Hematopoietic multipotent progenitor cell treated with erythropoietin and hydrocortisone succinate and interleukin-3 and kit ligand, for 15 days (in vitro differentiated cells): ENCODE measurements at regions not wholly inside any gene's neighbourhood (a gene's known extent, or its start where the extent isn't known, plus 50 kb on each side); places are given as distances from the start of the nearest gene placed in this dataset.

Experiments
- DNase-seq: peaks from one replicate; pipeline ENCODE4 v3.0.0-alpha.2; 2015; ENCODE audit warnings: low spot score

- no peak for DNase-seq
Observed at GRCh38 chr17:33352526-33352925, 59.4 kb upstream of the ASIC2 start.

- no peak for DNase-seq
Observed at GRCh38 chr17:33356266-33356665, 63.2 kb upstream of the ASIC2 start.

- no peak for DNase-seq
Observed at GRCh38 chr17:33363475-33363874, 70.4 kb upstream of the ASIC2 start.

GRCh38 chr17:33366960-33367359 is 73.9 kb upstream of the ASIC2 start:
- no peak for DNase-seq

- DNase-seq = no peak
Observed at GRCh38 chr17:33369149-33369548, 76.1 kb upstream of the ASIC2 start.

GRCh38 chr17:33369876-33370275 is 76.8 kb upstream of the ASIC2 start:
- DNase-seq = no peak

GRCh38 chr17:33370401-33370800 is 77.3 kb upstream of the ASIC2 start:
- DNase-seq = no peak

GRCh38 chr17:33371377-33371776 is 78.3 kb upstream of the ASIC2 start:
- DNase-seq = no peak

GRCh38 chr17:33373273-33373672 is 80.2 kb upstream of the ASIC2 start:
- no peak for DNase-seq

GRCh38 chr17:33375103-33375502 is 82.0 kb upstream of the ASIC2 start:
- no peak for DNase-seq

GRCh38 chr17:33375783-33376182 is 82.7 kb upstream of the ASIC2 start:
- no peak for DNase-seq

- DNase-seq = no peak
Observed at GRCh38 chr17:33377837-33378595, 84.9 kb upstream of the ASIC2 start.

- DNase-seq = no peak
Observed at GRCh38 chr17:33381201-33381600, 88.1 kb upstream of the ASIC2 start.

- no peak for DNase-seq
Observed at GRCh38 chr17:33383488-33384023, 90.5 kb upstream of the ASIC2 start.

- no peak for DNase-seq
Observed at GRCh38 chr17:33385133-33385532, 92.0 kb upstream of the ASIC2 start.

- no peak for DNase-seq
Observed at GRCh38 chr17:33385713-33386112, 92.6 kb upstream of the ASIC2 start.

- no peak for DNase-seq
Observed at GRCh38 chr17:33387406-33387805, 94.3 kb upstream of the ASIC2 start.

GRCh38 chr17:33389504-33390135 is 96.5 kb upstream of the ASIC2 start:
- no peak for DNase-seq

GRCh38 chr17:33390479-33391176 is 97.5 kb upstream of the ASIC2 start:
- no peak for DNase-seq

GRCh38 chr17:33396818-33397217 is 103.7 kb upstream of the ASIC2 start:
- DNase-seq = no peak

GRCh38 chr17:33398386-33398785 is 105.3 kb upstream of the ASIC2 start:
- DNase-seq = no peak

GRCh38 chr17:33401249-33401648 is 108.2 kb upstream of the ASIC2 start:
- DNase-seq = no peak

- no peak for DNase-seq
Observed at GRCh38 chr17:33403194-33403593, 110.1 kb upstream of the ASIC2 start.
